H9 (cell line): ENCODE measurements at regions not wholly inside any gene's neighbourhood (a gene's known extent, or its start where the extent isn't known, plus 50 kb on each side); places are given as distances from the start of the nearest gene placed in this dataset.

Experiments used
- DNase-seq: peaks from one replicate; pipeline ENCODE4 v3.0.0-alpha.2; 2017
- H2AFZ ChIP-seq: one replicate; pipeline ENCODE4 v1.6.1; 2013; ENCODE audit warnings: mild to moderate bottlenecking, low read length, control low read depth, moderate library complexity
- H2AK5ac ChIP-seq: 2 replicates; pipeline ENCODE4 v1.6.1; 2013; ENCODE audit warnings: low read length, control low read depth, mixed read lengths; ENCODE audit not compliant: insufficient read length
- H2BK120ac ChIP-seq: one replicate; pipeline ENCODE4 v1.6.1; 2013; ENCODE audit warnings: low read depth, mild to moderate bottlenecking, low read length, control low read depth, inconsistent platforms; ENCODE audit not compliant: poor library complexity, severe bottlenecking
- H2BK12ac ChIP-seq: 2 replicates; pipeline ENCODE4 v1.6.1; 2013; ENCODE audit warnings: low read length, control low read depth, mixed read lengths, low read depth; ENCODE audit not compliant: insufficient read length
- H2BK15ac ChIP-seq: 2 replicates; pipeline ENCODE4 v1.6.1; 2013; ENCODE audit warnings: low read depth, low read length, control low read depth
- H2BK20ac ChIP-seq: one replicate; pipeline ENCODE4 v1.6.1; 2013; ENCODE audit warnings: low read depth, mild to moderate bottlenecking, low read length, control low read depth, inconsistent platforms; ENCODE audit not compliant: poor library complexity, severe bottlenecking
- H2BK5ac ChIP-seq: 2 replicates; pipeline ENCODE4 v1.6.1; 2013; ENCODE audit warnings: low read length, control low read depth, mixed read lengths; ENCODE audit not compliant: insufficient read length
- H3K14ac ChIP-seq: 2 replicates; pipeline ENCODE4 v1.6.1; 2013; ENCODE audit warnings: low read length, control low read depth; ENCODE audit not compliant: insufficient read depth
- H3K18ac ChIP-seq: 2 replicates; pipeline ENCODE4 v1.6.1; 2013; ENCODE audit warnings: low read depth, mild to moderate bottlenecking, mixed read lengths, low read length, control low read depth; ENCODE audit not compliant: insufficient read length
- H3K23ac ChIP-seq: 2 replicates; pipeline ENCODE4 v1.6.1; 2013; ENCODE audit warnings: low read length, control low read depth, mixed read lengths, low read depth; ENCODE audit not compliant: insufficient read length
- H3K23me2 ChIP-seq: 2 replicates; pipeline ENCODE4 v1.6.1; 2013; ENCODE audit warnings: low read depth, mild to moderate bottlenecking, mixed read lengths, low read length, control low read depth; ENCODE audit not compliant: insufficient read length, poor library complexity, severe bottlenecking
- H3K27ac ChIP-seq: 2 replicates; pipeline ENCODE4 v1.5.1; 2013; ENCODE audit warnings: low read length, control low read depth, mixed read lengths, low read depth; ENCODE audit not compliant: insufficient read length
- H3K27me3 ChIP-seq: 2 replicates; pipeline ENCODE4 v1.6.1; 2013; ENCODE audit warnings: low read length, control low read depth, inconsistent platforms; ENCODE audit not compliant: insufficient read depth
- H3K4ac ChIP-seq: 2 replicates; pipeline ENCODE4 v1.6.1; 2013; ENCODE audit warnings: low read depth, mild to moderate bottlenecking, control low read depth, inconsistent platforms, low read length, moderate library complexity
- H3K4me1 ChIP-seq: 2 replicates; pipeline ENCODE4 v1.6.1; 2013; ENCODE audit warnings: low read length, control low read depth, inconsistent platforms; ENCODE audit not compliant: insufficient read depth
- H3K4me2 ChIP-seq: 2 replicates; pipeline ENCODE4 v1.6.1; 2013; ENCODE audit warnings: low read length, control low read depth, mixed read lengths; ENCODE audit not compliant: insufficient read length, insufficient read depth
- H3K56ac ChIP-seq: 2 replicates; pipeline ENCODE4 v1.6.1; 2013; ENCODE audit warnings: low read depth, mild to moderate bottlenecking, mixed read lengths, low read length, control low read depth; ENCODE audit not compliant: insufficient read length
- H3K79me1 ChIP-seq: 2 replicates; pipeline ENCODE4 v1.6.1; 2013; ENCODE audit warnings: low read depth, mild to moderate bottlenecking, moderate library complexity, low read length, control low read depth, inconsistent platforms; ENCODE audit not compliant: insufficient read depth, poor library complexity, severe bottlenecking
- H3K79me2 ChIP-seq: 2 replicates; pipeline ENCODE4 v1.6.1; 2013; ENCODE audit warnings: low read length, control low read depth, inconsistent platforms; ENCODE audit not compliant: insufficient read depth
- H3K9ac ChIP-seq: 2 replicates; pipeline ENCODE4 v1.6.1; 2013; ENCODE audit warnings: low read length, control low read depth, mixed read lengths; ENCODE audit not compliant: insufficient read length; ENCODE audit errors: extremely low read depth
- H3K9me3 ChIP-seq: one replicate; pipeline ENCODE4 v1.6.1; 2013; ENCODE audit warnings: low read depth, low read length, inconsistent platforms; ENCODE audit not compliant: control insufficient read depth
- H3T11ph ChIP-seq: one replicate; pipeline ENCODE4 v1.6.1; 2013; ENCODE audit warnings: mild to moderate bottlenecking, low read length, control low read depth, inconsistent platforms
- H4K20me1 ChIP-seq: one replicate; pipeline ENCODE4 v1.6.1; 2013; ENCODE audit not compliant: control insufficient read depth, insufficient read length, insufficient read depth
- H4K5ac ChIP-seq: 2 replicates; pipeline ENCODE4 v1.6.1; 2013; ENCODE audit warnings: low read depth, mild to moderate bottlenecking, mixed read lengths, low read length, control low read depth; ENCODE audit not compliant: insufficient read length
- H4K8ac ChIP-seq: replicated peaks from 2 replicates; pipeline ENCODE4 v1.6.1; 2013; ENCODE audit warnings: low read length, control low read depth, mixed read lengths, low read depth; ENCODE audit not compliant: insufficient read length
- H4K91ac ChIP-seq: 2 replicates; pipeline ENCODE4 v1.6.1; 2013; ENCODE audit warnings: low read depth, mild to moderate bottlenecking, moderate library complexity, mixed read lengths, low read length, control low read depth; ENCODE audit not compliant: insufficient read length
- H3K27ac Mint-ChIP-seq, 3 experiments: 2 replicates in 2 of 3; 3 replicates in 1 of 3; pipeline ENCODE4 v1.8.0; 2020 to 2021; ENCODE audit warnings: mixed read lengths in 3 of 3, mild to moderate bottlenecking in 1 of 3, moderate library complexity in 1 of 3
- H3K27me3 Mint-ChIP-seq: 2 replicates; pipeline ENCODE4 v1.8.0; 2021; ENCODE audit warnings: low read depth, mild to moderate bottlenecking, moderate library complexity, mixed read lengths
- H3K36me3 Mint-ChIP-seq, 3 experiments: 2 replicates in 2 of 3; 3 replicates in 1 of 3; pipeline ENCODE4 v1.8.0; 2020 to 2021; ENCODE audit warnings: low read depth in 3 of 3, mixed read lengths in 3 of 3; ENCODE audit not compliant: insufficient read depth in 1 of 3
- H3K4me1 Mint-ChIP-seq, 2 experiments: 2 replicates each; pipeline ENCODE4 v1.8.0; 2020; ENCODE audit warnings: mixed read lengths in 2 of 2
- H3K4me3 Mint-ChIP-seq, 2 experiments: 2 replicates in 1 of 2; 3 replicates in 1 of 2; pipeline ENCODE4 v1.8.0; 2020 to 2021; ENCODE audit warnings: mild to moderate bottlenecking in 2 of 2, mixed read lengths in 2 of 2, moderate library complexity in 1 of 2
- H3K9me3 Mint-ChIP-seq, 2 experiments: 2 replicates in 1 of 2; 3 replicates in 1 of 2; pipeline ENCODE4 v1.8.0; 2020; ENCODE audit warnings: mild to moderate bottlenecking in 2 of 2, mixed read lengths in 2 of 2, moderate library complexity in 1 of 2
- WGBS: extraction: QIAGEN DNeasy Blood & Tissue Kit; methylation state at CpG from one replicate; pipeline ENCODE4 v1.1.7; 2013; ENCODE audit warnings: missing lambda C conversion rate, low lambda C conversion rate, mixed read lengths; ENCODE audit not compliant: insufficient read length; ENCODE audit errors: extremely low coverage; 5-methylcytosine and 5-hydroxymethylcytosine counted together
- TF ChIP-seq, protein P1 (sequence below): fragments of 200-600 bp; sonication (generic); conservative IDR thresholded peaks from 3 replicates; pipeline ENCODE4 v1.8.0; 2021; ENCODE audit warnings: antibody characterized with exemption, mild to moderate bottlenecking

DNA sequence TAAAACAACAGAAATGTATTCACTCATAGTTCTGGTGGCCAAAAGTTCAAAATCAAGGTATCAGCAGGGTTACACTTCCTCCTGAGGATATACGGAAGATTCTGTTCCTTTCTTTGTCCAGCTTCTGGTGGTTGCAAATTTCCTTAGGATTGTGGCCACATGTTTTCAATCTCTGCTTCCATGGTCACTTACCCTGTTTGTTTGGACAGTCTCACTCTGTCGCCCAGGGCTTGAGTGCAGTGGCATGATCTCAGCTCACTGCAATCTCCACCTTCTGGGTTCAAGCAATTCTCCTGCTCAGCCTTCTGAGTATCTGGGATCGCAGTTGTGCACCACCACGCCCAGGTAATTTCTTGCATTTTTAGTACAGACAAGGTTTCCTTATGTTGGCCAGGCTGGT is 534.3 kb downstream of the KCNA4 start:
- Histone ChIP-seq H3K4me1 (no peaks in the 10 kb centered on the region), H3K79me1 (no peaks in the 10 kb centered on the region), H2BK20ac (no peak overlapping the region), H2BK120ac (no peak overlapping the region), H3K27me3 (no peaks in the 10 kb centered on the region), H3K27ac (no peak overlapping the region), H3K23me2 (no peaks in the 10 kb centered on the region), H2AK5ac (no peak overlapping the region), H3K23ac (no peak overlapping the region), H2BK15ac (no peak overlapping the region), H4K91ac (no peak overlapping the region), H4K8ac (no peak overlapping the region), H3T11ph (no peak overlapping the region), H3K56ac (no peak overlapping the region), H2BK5ac (no peak overlapping the region), H3K9ac (no peak overlapping the region), H2AFZ (no peak overlapping the region), H3K9me3 (no peaks in the 10 kb centered on the region), H2BK12ac (no peak overlapping the region), H3K4me2 (no peak overlapping the region), H3K79me2 (no peaks in the 10 kb centered on the region), H3K14ac (no peak overlapping the region), H3K4ac (no peak overlapping the region), H3K18ac (no peak overlapping the region), H4K5ac (no peak overlapping the region), H4K20me1 (no peaks in the 10 kb centered on the region)
- H3K36me3 Mint-ChIP-seq, result no peaks in the 10 kb centered on the region
- TF ChIP-seq, protein P1, sequence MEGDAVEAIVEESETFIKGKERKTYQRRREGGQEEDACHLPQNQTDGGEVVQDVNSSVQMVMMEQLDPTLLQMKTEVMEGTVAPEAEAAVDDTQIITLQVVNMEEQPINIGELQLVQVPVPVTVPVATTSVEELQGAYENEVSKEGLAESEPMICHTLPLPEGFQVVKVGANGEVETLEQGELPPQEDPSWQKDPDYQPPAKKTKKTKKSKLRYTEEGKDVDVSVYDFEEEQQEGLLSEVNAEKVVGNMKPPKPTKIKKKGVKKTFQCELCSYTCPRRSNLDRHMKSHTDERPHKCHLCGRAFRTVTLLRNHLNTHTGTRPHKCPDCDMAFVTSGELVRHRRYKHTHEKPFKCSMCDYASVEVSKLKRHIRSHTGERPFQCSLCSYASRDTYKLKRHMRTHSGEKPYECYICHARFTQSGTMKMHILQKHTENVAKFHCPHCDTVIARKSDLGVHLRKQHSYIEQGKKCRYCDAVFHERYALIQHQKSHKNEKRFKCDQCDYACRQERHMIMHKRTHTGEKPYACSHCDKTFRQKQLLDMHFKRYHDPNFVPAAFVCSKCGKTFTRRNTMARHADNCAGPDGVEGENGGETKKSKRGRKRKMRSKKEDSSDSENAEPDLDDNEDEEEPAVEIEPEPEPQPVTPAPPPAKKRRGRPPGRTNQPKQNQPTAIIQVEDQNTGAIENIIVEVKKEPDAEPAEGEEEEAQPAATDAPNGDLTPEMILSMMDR, result no peak
- DNase-seq, result no peak
- no peaks in the 10 kb centered on the region for H3K4me1 Mint-ChIP-seq
- no peaks in the 10 kb centered on the region; the same call in 1 of the 2 replicates for H3K27me3 Mint-ChIP-seq
- H3K27ac Mint-ChIP-seq, result peak overlapping the region in 1 of 3 experiments; percentile 19; a peak in 1 of 7 replicates
- no peaks in the 10 kb centered on the region for H3K9me3 Mint-ChIP-seq
- H3K4me3 Mint-ChIP-seq, result no peak overlapping the region
- no CpG with 5 or more reads among the region's 4 CpGs for WGBS
